ENCODE measurements at regions not wholly inside any gene's neighbourhood (a gene's known extent, or its start where the extent isn't known, plus 50 kb on each side); places are given as distances from the start of the nearest gene placed in this dataset.
"Not testable (repeated sequence)": the region's sequence is repeated elsewhere in the genome, so short reads cannot be mapped to it uniquely, and the experiment has no call there.

DNA sequence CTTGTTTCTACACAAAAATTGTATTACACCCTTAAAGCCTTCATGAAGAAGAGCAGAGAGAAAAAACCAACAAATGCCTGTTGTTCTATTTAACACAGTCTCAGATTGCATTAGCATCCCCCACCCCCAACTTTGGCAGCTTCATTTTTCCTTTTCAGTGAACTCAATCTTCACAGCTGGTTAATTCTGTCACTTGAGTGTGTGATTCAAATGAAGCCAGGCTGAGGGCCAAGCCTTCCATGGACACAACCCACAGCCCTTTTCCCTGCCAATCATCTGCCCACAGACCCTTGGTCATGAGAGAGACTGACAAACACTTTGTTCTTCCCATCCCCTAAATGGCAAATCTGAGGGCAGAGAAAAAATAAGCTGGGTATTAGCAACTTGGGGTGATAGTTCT, 217.5 kb upstream of the NMUR2 start:
- DNase-seq: no peak

DNA sequence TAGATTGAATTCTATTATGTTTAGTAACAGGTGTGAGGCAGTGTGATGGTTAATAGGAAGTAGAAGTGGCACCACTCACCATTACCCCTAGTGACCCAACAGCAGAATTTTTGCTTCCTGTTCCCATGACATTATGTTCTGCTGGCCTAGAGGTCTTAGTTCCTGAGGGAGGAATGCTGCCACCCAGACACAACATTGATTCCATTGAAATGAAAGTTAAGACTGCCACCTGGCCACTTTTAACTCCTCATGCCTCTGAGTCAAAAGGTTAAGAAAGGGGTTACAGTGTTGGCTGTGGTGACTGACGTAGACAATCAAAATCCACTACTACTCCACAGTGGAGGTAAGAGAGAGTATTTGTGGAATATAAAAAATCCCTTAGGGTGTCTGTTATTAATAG, 218.9 kb upstream of the NMUR2 start:
- DNase-seq: no peak

DNA sequence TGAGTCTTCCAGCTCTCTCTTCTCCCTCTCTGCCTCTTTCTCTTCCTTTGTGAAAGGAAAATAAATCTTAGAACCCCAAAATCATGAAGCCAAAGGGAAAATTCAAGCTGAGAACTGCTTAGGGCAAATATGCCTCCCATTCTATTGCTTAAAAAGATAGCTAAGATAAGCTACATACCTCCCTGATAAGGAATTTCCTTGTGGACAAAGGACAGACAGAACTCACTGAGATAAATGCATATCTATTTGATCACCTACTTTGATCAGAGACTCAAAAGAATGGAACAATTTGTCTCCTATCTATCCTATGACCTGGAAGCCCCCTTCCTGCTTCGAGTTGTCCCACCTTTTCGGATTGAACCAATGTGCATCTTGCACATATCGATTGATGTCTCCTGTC, 220.6 kb upstream of the NMUR2 start:
- DNase-seq: no peak

DNA sequence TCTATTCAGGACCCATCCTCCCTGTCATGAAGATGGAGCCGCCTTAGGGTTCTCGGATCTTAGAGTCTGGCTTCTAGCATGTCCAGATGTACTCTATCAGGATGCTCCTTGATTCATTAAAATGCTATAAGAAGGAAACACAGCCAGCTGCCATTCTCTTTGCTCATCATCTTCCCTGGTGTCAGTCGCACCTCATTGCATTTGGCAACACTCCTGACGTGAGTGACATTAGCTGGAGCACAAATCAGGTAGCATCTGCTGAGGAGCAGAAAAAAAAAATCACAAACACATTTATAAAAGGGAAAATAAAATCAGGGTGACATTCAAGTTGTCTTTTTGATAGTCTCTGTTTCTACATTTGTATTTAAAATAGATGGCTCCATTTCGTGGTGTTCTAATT, 226.1 kb upstream of the NMUR2 start:
- DNase-seq: no peak

DNA sequence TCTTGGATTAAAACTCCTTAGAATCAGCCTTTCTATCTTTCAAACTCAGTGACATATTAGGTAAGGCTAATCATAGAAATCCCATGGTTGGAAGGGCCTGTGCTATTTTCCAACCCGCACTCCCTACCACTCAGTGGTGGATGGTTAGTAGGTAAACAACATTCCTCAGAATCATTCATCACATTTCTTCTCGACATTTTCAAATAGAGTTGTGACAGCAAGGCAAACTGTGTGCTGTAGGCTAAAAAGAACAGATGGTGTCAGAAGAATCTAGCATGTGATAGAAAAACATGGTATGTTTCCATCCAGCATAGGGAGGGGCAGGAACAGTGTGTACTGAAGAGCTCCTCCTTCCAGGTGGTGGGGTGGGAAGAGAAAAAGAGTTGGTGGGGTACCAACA, 227.3 kb upstream of the NMUR2 start:
- DNase-seq: no peak

DNA sequence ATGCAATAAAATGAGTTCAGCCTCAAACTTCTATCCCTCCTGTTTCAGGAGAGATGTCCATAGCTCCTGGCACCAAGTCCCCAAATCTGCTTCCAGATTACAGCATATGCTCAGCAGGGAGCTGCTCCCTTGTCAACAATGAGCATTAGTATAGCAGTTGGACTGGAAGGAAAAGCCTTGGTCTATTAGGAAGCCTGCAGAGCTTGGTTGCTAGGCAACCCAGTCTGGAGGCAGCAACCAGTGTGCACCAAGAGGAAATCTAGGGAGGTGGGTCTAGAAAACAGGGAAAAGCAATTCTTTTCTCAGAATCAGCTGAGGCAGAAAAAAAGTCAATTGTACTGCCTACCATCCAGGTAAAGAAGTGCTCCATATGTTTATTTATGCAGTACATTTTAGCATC, 229.5 kb upstream of the NMUR2 start:
- DNase-seq: no peak

DNA sequence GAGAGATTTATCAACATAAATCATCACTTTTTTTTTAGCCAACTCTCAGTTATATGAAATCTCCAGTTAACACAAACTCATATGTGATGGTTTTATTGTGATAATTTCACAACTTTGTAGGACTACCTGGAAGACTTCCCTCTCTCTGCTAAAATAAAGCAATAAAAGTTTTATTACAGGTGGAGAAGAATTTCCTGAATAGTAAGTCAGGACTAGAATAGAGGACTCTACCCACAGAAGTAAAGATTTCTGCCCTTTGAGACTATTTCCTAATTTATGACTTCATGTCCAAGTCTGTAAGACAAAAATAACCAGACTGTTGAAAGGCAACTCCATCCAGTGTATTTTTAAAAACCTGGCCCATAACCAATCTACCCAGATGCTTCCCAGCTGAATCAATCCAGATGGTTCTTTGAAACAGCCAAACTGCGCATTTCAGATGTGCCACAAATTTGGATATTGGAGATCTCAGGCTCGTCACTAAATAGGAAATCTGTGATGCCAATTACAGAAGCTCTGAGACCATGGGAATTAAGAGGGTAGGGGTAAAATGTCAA, 234.0 kb upstream of the NMUR2 start:
- DNase-seq: no peak

DNA sequence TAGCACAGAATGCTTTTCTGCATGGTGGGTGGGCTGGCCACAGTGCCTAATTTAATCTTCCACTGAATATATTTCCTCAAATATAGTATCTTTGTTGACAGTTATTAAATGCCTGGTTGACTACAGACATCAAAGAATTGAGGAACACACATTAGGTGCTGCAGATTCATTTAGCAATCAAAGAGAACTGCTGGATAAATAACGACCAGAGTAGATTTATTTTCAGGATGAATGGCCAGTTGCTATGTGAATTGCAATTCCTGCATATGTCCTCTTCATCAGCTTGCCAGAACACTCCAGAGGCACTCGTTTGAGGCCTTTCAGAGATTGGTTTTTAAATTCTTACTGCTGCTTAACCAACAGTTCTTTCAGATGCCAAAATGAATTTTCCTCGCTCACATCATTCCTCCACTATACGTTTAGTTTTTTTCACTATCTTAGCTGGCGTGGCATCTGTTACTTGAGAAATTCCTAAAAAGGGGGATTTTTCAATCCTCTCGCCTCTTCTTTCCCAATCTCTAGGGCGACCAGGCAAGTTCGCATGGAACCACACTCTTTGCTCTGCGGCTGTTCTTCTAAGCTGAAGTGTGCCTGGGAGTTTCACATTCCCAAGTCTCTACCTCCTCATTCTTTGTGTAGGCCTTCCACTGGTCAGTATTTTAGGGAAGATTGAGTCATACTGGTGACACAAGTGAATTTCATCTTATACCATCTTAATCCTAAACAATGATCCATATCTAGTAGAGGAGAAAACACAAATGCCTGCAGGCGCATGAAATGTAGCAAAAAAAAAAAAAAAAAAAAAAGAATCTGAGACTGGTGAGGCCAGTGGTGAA, 237.1 kb upstream of the NMUR2 start:
- DNase-seq: no peak

DNA sequence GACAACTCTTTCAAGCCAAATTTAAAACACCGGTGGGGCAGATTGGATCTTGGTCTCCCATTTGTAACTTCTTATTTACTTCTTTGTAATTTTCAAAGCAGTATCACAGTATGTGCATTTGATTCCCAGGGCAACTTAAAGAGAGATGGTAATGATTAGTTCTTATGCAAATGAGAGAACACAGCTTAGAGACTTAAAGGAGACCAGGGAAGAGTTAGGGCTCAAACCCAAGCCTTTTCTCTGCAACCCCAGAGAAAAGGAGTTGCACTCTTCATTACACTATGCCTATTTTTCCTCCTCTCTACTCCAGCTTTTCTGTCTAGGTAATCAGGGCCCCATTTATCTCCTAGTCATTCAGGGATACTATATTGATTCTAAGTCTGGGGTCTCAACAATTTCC, 237.8 kb upstream of the NMUR2 start:
- no peak for DNase-seq

DNA sequence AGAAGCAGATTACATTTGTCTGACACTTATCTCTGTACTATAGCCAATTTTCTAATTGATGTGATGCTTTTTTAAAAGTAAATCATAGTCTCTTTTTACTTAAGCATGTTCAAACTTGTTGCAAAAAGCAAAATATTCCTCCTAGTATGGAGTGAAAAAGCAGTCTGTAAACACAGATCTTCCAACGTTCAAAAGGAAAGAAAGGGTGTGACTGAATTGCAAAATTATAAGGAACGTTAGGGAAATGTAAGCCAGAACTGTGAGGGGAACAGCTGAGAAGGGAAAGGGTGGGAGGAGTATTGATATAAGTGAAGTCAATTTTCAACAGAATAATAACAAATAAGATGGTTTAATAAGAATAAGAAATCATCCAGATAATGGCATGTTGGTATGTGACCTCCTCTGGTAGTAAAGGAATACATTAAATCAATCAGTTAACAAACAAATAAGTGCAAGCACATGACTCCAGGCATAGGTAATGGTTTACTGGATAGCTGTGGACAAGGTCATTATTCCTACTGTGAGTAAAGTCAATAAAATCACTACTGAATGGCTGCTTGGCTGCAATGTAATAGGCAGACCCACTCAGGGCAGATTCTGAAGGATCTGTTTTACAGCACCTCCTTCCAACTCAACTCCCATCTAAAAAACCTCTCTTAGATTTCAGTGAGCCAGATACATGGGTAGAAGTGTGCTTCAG, 239.1 kb upstream of the NMUR2 start:
- DNase-seq: no peak

DNA sequence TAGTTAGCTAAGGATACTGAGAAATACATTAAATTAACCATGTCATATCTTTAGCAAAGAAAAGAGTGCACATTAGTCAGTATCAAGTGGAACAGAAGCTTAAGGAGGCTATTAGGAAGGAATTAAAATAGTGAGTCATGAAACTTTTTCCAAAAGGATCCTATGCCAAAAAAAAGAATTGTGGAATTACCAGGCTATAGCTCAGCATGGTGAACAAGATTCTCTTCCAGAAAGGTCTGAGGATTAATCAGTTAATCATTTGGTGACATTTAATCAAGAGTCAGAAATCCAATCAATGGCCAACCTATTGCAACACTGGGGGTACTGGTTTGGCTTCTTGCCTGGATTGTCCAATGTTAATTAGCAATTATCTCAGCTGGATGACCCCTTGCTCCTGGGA, 244.5 kb upstream of the NMUR2 start:
- no peak for DNase-seq

DNA sequence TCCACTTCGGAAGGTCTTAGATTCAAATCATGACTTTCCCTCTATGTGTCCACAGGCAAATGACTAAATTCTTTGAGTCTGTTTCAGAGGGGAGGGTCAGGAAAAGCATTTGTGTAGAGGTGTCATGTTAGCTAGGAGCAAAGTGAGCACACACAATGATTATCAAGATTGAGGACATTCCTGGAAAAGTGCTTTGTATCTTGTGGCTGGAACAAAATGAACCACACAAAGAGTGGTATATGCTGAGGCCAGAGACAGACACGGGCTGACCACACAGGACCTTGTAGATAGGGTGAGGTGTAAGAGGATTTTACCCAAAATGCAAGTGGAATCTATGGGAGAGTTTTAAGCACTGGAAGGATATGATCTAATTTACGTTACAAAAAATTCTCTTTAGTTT, 245.3 kb upstream of the NMUR2 start:
- DNase-seq: no peak

DNA sequence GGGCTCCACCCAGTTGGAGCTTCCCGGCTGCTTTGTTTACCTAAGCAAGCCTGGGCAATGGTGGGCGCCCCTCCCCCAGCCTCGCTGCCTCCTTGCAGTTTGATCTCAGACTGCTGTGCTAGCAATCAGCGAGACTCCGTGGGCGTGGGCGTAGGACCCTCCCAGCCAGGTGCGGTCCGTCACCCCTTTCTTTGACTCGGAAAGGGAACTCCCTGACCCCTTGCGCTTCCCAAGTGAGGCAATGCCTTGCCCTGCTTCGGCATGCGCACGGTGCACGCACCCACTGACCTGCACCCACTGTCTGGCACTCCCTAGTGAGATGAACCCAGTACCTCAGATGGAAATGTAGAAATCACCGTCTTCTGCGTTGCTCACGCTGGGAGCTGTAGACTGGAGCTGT, 254.4 kb upstream of the NMUR2 start:
- not testable (repeated sequence) for DNase-seq

DNA sequence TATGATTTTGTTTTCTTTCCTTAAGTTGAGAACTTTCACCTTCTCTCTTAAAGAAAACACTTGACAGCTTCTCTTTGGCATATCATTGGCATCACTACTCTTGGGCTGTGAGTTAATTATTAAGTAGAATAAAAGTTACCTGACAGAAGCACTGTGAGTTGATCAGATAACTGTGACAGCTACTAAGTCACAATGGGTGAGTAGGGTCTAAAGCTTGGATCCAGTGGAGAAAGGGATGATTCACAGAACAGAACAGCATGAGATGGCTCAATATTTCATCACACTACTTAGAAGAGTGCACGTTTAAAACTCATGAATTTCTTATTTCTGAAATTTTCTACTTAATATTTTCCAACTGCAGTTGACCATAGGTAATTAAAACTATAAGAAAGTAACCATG, 268.5 kb upstream of the NMUR2 start:
- no peak for DNase-seq

DNA sequence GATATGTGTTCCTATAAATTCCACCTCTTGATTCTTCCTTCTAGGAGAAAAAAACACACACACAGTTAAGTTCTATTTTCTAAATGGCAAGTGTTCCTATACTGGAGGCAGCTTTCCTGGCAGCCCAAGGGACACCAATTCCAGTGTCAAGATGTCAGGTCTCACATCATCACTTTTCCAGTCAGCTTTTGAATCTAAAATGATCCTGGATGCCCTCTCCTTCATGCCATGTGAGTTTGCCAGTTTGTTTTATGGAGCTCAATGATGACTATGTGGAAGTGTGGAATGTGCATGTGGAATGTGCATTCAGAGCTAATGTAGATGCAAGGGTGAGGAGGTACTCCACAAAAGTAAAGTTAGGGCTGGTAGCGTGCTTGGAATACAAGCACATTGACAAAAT, 269.3 kb upstream of the NMUR2 start:
- no peak for DNase-seq

DNA sequence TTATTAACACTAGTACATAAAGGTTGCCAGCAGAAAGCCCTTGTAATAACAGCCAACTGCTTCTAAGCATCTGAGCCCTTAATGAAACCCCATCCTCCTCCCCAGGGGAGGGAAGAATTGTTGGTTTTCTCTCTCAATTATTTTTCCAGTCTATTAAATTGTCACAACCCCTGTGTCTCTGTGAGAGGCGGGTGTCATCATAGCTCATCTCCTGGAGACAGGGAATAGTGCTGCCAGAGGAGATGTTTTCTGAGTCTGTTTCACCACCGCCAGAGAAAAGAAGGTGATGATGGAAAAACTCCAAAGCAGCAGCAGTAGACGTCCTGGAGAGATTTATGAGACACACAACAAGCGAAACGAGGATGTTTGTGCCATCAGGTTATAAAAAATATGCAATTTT, 271.1 kb upstream of the NMUR2 start:
- DNase-seq: no peak

DNA sequence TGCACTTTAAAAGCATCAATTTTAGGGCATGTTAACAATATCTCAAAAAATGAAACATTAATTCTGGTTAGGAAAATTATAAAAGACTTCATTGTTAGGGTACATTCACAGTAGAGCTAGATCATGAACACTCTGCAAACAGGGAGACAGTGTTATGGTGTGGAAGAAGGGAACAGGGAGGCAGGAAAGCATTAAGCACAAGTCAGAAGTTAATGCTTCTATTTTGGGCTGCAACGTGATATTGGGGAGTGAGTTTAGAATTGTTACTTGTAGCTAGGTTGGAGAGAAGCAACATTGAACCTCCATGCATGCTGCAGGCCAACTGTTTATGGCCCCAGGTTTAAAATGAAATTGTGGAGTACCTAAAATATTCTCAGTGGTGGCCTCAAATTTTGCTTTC, 278.1 kb upstream of the NMUR2 start:
- DNase-seq: no peak

DNA sequence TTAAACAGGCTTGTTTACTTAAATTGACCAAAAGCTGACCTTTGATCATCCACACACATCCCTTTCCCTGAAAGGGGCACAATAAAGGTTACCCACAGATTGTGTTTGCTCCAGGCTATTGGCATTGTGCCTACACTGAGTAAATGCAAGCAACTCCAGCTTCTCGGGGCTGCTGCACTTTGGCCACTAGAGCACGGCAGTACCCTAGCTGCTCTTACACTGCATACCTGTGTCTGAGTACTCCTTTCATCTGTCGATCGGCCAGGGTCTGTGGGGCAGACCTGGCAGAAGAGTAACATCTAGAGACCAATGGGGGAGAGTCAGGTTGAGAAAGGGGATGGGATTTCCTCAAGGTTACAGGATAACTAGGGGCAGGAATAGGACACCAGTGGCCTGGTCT, 281.9 kb upstream of the NMUR2 start:
- DNase-seq: no peak

DNA sequence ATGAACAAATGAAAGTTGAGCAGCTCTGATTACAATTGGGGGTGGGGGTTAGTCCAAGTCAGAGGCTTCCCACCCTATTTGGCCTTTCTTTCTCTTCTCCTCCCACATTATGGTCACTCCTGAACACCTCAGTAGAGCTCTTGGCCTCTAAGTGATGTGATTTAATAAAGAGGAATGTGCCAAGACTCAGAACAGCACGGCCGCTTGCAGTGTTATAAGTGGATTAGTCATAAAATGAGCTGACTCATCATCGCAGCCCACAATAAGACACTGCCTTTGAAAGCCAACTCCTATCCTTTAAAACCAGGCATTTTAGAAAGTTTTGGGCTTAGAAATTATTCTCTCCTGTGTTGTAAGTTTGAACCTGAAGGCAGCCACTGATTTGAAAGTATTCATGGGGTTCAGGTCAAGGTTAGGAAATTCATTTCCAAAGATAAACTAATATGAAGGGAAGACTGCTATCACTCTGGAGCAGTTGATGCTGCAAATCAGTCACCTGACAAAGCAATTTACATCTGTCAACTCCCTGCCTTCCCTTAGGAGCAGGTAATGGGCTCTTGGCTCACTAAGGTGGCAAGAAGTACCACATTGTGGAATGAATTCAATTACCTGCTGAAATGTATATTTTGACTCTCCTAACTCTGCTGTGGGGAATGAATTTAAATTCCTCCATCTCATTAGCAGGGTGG, 283.6 kb upstream of the NMUR2 start:
- DNase-seq: no peak

DNA sequence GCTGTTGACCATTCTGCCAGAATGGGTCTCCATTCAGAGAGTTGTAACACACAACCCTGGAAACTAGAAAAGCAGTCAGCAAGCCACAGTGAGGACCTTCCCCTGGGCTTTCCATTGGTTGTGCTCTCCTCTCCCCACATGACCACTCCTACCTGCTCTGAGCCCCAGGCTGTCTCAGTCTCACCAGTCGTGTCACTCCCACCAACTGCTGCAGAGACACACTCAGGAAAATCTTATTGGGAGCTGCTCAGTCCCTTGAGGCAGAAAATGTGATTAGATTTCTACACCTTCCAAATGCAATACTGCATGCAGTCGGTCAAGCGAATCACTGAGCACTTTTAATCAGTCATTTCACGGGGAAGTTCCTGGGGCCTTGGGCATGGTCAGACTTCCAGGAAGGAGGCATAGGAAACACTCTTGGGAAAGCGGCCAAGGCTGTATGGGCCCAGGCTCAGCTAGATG, 284.2 kb upstream of the NMUR2 start:
- no peak for DNase-seq

DNA sequence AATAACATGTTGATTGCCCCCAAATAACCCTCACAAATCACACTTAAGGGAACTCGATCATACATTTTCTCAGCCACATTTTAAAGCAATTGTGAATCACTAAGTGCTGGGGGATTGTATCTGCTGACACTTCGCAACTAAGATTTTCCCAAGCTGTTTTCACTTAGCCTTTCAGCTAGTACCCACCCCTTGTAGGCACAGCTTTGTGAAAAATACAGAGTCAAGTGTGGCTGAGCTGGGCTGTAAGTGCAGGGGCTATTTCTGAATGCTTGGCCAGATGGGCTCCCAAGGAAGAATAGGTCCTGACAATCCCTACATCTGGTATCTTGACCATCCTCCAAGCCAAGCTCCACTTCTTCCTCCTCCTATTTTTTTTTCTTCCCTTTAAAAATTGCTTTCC, 289.2 kb upstream of the NMUR2 start:
- DNase-seq: no peak

DNA sequence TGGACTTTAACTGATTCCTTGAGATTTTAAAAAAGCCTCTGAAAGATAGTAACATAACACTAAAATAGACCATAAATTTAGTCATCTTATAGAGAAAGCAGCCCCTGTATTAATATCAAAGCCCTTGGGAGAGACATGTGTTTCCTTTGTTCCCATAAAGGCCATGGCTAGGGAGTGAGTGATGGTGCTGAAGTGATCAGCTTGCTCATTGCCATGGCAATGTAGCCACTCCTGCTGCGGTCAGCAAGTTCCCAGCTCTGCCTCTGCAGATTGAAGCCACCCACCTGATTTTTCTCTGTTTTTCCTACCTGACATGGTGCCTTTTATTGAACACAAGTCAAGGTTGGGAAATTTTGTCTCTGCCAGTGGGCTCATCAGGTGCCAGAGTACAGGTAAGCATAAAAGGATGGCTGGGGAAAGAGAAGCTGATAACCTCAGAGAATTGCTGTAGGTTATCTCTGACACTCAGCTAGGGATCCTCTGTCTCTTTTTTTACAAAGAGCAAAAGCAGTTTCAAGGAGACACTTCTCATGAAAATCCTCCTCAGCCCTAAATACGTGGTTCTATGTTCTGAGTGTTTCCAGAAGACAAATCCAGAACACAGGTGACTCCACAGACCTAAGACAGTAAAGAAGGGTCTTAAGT, 296.3 kb upstream of the NMUR2 start:
- no peak for DNase-seq

DNA sequence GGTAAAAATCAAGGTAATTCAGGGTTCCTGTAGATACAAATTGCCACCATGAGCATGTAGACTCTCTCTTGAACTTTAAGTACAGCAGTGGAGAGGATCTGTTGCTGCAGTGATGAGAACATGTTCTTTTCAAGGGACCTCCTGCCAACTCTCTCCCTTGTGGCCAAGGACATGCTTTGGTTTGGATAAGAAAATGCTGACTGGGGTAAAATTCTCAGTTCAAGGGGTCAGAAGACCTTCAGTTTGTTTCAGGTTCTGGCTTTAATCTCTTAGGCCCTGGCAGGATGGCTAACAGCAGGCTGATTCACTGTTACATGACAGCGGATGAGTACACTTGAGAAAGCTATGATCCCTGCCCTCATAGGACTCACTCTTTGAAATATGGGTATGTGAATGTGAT, 299.2 kb upstream of the NMUR2 start:
- DNase-seq: no peak

All from NCI-H526 (cell line).